ENCODE measurements at regions not wholly inside any gene's neighbourhood (a gene's known extent, or its start where the extent isn't known, plus 50 kb on each side); places are given as distances from the start of the nearest gene placed in this dataset.

DNA sequence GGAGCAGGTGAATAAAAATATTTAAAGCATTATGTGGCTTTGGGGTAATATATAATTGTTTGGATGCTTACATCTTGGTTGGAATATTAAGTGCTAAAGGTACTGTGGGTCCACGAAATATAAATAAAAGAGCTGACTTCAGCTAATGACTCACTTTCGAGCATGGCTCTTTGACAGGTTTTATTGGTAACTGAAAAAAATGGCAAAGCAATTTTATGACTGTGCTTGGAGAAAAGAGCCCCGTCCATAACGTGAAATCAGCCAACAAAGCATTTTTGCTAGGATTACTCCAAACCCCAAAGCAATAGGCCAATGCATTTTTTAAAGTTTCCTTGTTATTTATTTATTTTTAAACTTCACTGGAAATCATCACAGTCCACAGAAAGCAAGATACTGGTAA is 397.2 kb upstream of the CDH19 start:
- no peak for DNase-seq (ENCODE audit: low spot score in 2 of 2)
- no peak overlapping the region for H3K4me3 ChIP-seq (ENCODE audit: low read depth, poor library complexity, severe bottlenecking)
- intact Hi-C loops (cut with DNase I; ENCODE audit: low total_unique reads): no loop called here
- no peak for TF ChIP-seq POLR2A (IDR thresholded peaks at IDR 0.05)
- TF ChIP-seq, protein P1, sequence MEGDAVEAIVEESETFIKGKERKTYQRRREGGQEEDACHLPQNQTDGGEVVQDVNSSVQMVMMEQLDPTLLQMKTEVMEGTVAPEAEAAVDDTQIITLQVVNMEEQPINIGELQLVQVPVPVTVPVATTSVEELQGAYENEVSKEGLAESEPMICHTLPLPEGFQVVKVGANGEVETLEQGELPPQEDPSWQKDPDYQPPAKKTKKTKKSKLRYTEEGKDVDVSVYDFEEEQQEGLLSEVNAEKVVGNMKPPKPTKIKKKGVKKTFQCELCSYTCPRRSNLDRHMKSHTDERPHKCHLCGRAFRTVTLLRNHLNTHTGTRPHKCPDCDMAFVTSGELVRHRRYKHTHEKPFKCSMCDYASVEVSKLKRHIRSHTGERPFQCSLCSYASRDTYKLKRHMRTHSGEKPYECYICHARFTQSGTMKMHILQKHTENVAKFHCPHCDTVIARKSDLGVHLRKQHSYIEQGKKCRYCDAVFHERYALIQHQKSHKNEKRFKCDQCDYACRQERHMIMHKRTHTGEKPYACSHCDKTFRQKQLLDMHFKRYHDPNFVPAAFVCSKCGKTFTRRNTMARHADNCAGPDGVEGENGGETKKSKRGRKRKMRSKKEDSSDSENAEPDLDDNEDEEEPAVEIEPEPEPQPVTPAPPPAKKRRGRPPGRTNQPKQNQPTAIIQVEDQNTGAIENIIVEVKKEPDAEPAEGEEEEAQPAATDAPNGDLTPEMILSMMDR (IDR thresholded peaks at IDR 0.05): no peak
- WGBS, 2 donors: 45 to 47% methylated on average over 4 of the region's 4 CpGs

DNA sequence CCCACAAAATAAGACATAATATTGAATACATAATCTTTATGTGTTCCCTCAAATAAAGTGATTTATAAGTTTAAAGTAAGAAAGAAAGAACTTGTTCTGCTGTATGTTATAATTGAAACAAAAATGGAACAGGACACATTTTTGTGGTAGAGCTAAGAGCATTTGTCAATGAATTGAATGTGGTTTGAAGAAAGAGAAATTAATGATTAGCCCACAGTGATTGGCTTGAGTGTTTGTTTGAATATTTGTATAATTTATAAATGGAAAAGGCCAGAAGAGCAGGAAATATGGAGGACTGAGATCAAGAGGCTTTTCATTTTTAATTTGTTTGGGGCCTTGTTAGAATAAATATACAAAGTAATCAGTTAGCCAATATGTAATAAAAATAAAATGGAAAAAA is 395.1 kb upstream of the CDH19 start:
- TF ChIP-seq POLR2A (IDR thresholded peaks at IDR 0.05): no peak
- TF ChIP-seq, protein P1 (IDR thresholded peaks at IDR 0.05): no peak
- intact Hi-C loops (cut with DNase I; ENCODE audit: low total_unique reads): no loop called here
- DNase-seq (ENCODE audit: low spot score in 2 of 2): no peak
- H3K4me3 ChIP-seq (ENCODE audit: low read depth, poor library complexity, severe bottlenecking): no peak overlapping the region

GRCh38 chr18:66995270-66995669 is 391.4 kb upstream of the CDH19 start:
- no peak for TF ChIP-seq POLR2A (IDR thresholded peaks at IDR 0.05)
- TF ChIP-seq, protein P1 (IDR thresholded peaks at IDR 0.05): no peak
- WGBS, 2 donors: 90 to 96% methylated on average over 2 of the region's 2 CpGs
- H3K4me3 ChIP-seq (ENCODE audit: low read depth, poor library complexity, severe bottlenecking): no peak overlapping the region
- intact Hi-C loops (cut with DNase I; ENCODE audit: low total_unique reads): no loop called here
- no peak for DNase-seq (ENCODE audit: low spot score in 2 of 2)

GRCh38 chr18:66994790-66995189 is 390.9 kb upstream of the CDH19 start:
- 94% methylated on average over 2 of the region's 2 CpGs for WGBS, 2 donors
- TF ChIP-seq, protein P1 (IDR thresholded peaks at IDR 0.05): no peak
- no peak for TF ChIP-seq POLR2A (IDR thresholded peaks at IDR 0.05)
- H3K4me3 ChIP-seq (ENCODE audit: low read depth, poor library complexity, severe bottlenecking): no peak overlapping the region
- intact Hi-C loops (cut with DNase I; ENCODE audit: low total_unique reads): no loop called here
- DNase-seq (ENCODE audit: low spot score in 2 of 2): no peak

- no peak overlapping the region for H3K4me3 ChIP-seq (ENCODE audit: low read depth, poor library complexity, severe bottlenecking)
- DNase-seq (ENCODE audit: low spot score in 2 of 2): no peak
- intact Hi-C loops (cut with DNase I; ENCODE audit: low total_unique reads): no loop called here
- no peak for TF ChIP-seq POLR2A (IDR thresholded peaks at IDR 0.05)
- TF ChIP-seq, protein P1 (IDR thresholded peaks at IDR 0.05): no peak
Measured at GRCh38 chr18:66993492-66993891, 389.6 kb upstream of the CDH19 start.

- intact Hi-C loops (cut with DNase I; ENCODE audit: low total_unique reads): no loop called here
- H3K4me3 ChIP-seq (ENCODE audit: low read depth, poor library complexity, severe bottlenecking): no peak overlapping the region
- no peak for DNase-seq (ENCODE audit: low spot score in 2 of 2)
- WGBS, 2 donors: 94% methylated on average over 6 of the region's 6 CpGs
- TF ChIP-seq POLR2A (IDR thresholded peaks at IDR 0.05): no peak
- TF ChIP-seq, protein P1 (IDR thresholded peaks at IDR 0.05): no peak
Measured at GRCh38 chr18:66990909-66991308, 387.0 kb upstream of the CDH19 start.

Measured in lower leg skin (tissue), 4 donors.